ENCODE measurements at regions not wholly inside any gene's neighbourhood (a gene's known extent, or its start where the extent isn't known, plus 50 kb on each side); places are given as distances from the start of the nearest gene placed in this dataset.

GRCh38 chr2:60354713-60355112, 198.7 kb downstream of the BCL11A start:
- no peaks in the 10 kb centered on the region for H4K20me1 ChIP-seq (ENCODE audit: insufficient read depth)
- H2AFZ ChIP-seq (ENCODE audit: low read depth, low read length): no peak overlapping the region
- H3K36me3 ChIP-seq (ENCODE audit: insufficient read depth, low read length): no peaks in the 10 kb centered on the region
- TF ChIP-seq REST (IDR thresholded peaks at IDR 0.05; ENCODE audit: borderline replicate concordance) (no peak), EZH2 (IDR thresholded peaks at IDR 0.05; ENCODE audit: borderline replicate concordance, insufficient read depth, low read length, poor library complexity, severe bottlenecking) (no peak), POLR2AphosphoS5 (IDR thresholded peaks at IDR 0.05) (no peak), MXI1 (conservative IDR thresholded peaks at IDR 0.05; ENCODE audit: poor library complexity, severe bottlenecking) (no peak), SMC3 (conservative IDR thresholded peaks at IDR 0.05; ENCODE audit: poor library complexity) (no peak), RAD21 (conservative IDR thresholded peaks at IDR 0.05) (no peak), CTCF (IDR thresholded peaks at IDR 0.05; ENCODE audit: poor library complexity, severe bottlenecking) (no peak), TAF1 (IDR thresholded peaks at IDR 0.05; ENCODE audit: low read depth) (no peak)
- no peak overlapping the region for H3K27ac ChIP-seq (ENCODE audit: low read length)
- no peak overlapping the region for H3K9ac ChIP-seq (ENCODE audit: low read length)
- H3K9me3 ChIP-seq (ENCODE audit: low read length): no peaks in the 10 kb centered on the region
- no peaks in the 10 kb centered on the region for H3K79me2 ChIP-seq (replicated peaks; ENCODE audit: insufficient read depth, low read length)
- no peaks in the 10 kb centered on the region for H3K27me3 ChIP-seq (ENCODE audit: insufficient read depth, low read depth, low read length)
- no peak overlapping the region for H3K4me2 ChIP-seq (ENCODE audit: low read length)
- no peak overlapping the region for H3K4me3 ChIP-seq (ENCODE audit: low read length)
- no peaks in the 10 kb centered on the region for H3F3A ChIP-seq (ENCODE audit: insufficient read depth, low read length, poor library complexity, severe bottlenecking)
- no peaks in the 10 kb centered on the region for H3K9me2 ChIP-seq (ENCODE audit: insufficient read depth, low read length)

GRCh38 chr2:60353863-60354262, 199.6 kb downstream of the BCL11A start:
- TF ChIP-seq MXI1 (conservative IDR thresholded peaks at IDR 0.05; ENCODE audit: poor library complexity, severe bottlenecking) (no peak), REST (IDR thresholded peaks at IDR 0.05; ENCODE audit: borderline replicate concordance) (no peak)
- no peaks in the 10 kb centered on the region for H3K27me3 ChIP-seq (ENCODE audit: insufficient read depth, low read depth, low read length)
- H3K79me2 ChIP-seq (replicated peaks; ENCODE audit: insufficient read depth, low read length): no peaks in the 10 kb centered on the region
- H3F3A ChIP-seq (ENCODE audit: insufficient read depth, low read length, poor library complexity, severe bottlenecking): no peaks in the 10 kb centered on the region
- H3K9me2 ChIP-seq (ENCODE audit: insufficient read depth, low read length): no peaks in the 10 kb centered on the region
- H3K9ac ChIP-seq (ENCODE audit: low read length): no peak overlapping the region
- H3K4me3 ChIP-seq (ENCODE audit: low read length): no peak overlapping the region
- H3K9me3 ChIP-seq (ENCODE audit: low read length): no peaks in the 10 kb centered on the region
- no peak overlapping the region for H3K27ac ChIP-seq (ENCODE audit: low read length)
- no peak overlapping the region for H2AFZ ChIP-seq (ENCODE audit: low read depth, low read length)
- H4K20me1 ChIP-seq (ENCODE audit: insufficient read depth): no peaks in the 10 kb centered on the region
- no peak overlapping the region for H3K4me2 ChIP-seq (ENCODE audit: low read length)
- H3K36me3 ChIP-seq (ENCODE audit: insufficient read depth, low read length): no peaks in the 10 kb centered on the region
